GM06990 (cell line): ENCODE measurements at regions not wholly inside any gene's neighbourhood (a gene's known extent, or its start where the extent isn't known, plus 50 kb on each side); places are given as distances from the start of the nearest gene placed in this dataset.

Experiments used
- DNase-seq: peaks from one replicate; pipeline ENCODE4 v3.0.0-alpha.2; 2011; ENCODE audit not compliant: insufficient read length; ENCODE audit errors: extremely low read depth
- H3K27me3 ChIP-seq: replicated peaks from 2 replicates; pipeline ENCODE4 v1.6.0; 2011; ENCODE audit warnings: low read length; ENCODE audit not compliant: control insufficient read depth, insufficient read depth
- H3K36me3 ChIP-seq: 2 replicates; pipeline ENCODE4 v1.5.1; 2011; ENCODE audit warnings: low read length; ENCODE audit not compliant: control insufficient read depth, insufficient read depth
- H3K4me3 ChIP-seq: replicated peaks from 2 replicates; pipeline ENCODE4 v1.5.1; 2011; ENCODE audit warnings: low read depth, mild to moderate bottlenecking, control low read depth, low read length
- TF ChIP-seq, protein P1 (sequence below): IDR thresholded peaks from 2 replicates; pipeline ENCODE4 v1.5.1; 2011; ENCODE audit warnings: low read length, control low read depth, mild to moderate bottlenecking, inconsistent platforms; ENCODE audit not compliant: insufficient read depth, poor library complexity, severe bottlenecking

DNA sequence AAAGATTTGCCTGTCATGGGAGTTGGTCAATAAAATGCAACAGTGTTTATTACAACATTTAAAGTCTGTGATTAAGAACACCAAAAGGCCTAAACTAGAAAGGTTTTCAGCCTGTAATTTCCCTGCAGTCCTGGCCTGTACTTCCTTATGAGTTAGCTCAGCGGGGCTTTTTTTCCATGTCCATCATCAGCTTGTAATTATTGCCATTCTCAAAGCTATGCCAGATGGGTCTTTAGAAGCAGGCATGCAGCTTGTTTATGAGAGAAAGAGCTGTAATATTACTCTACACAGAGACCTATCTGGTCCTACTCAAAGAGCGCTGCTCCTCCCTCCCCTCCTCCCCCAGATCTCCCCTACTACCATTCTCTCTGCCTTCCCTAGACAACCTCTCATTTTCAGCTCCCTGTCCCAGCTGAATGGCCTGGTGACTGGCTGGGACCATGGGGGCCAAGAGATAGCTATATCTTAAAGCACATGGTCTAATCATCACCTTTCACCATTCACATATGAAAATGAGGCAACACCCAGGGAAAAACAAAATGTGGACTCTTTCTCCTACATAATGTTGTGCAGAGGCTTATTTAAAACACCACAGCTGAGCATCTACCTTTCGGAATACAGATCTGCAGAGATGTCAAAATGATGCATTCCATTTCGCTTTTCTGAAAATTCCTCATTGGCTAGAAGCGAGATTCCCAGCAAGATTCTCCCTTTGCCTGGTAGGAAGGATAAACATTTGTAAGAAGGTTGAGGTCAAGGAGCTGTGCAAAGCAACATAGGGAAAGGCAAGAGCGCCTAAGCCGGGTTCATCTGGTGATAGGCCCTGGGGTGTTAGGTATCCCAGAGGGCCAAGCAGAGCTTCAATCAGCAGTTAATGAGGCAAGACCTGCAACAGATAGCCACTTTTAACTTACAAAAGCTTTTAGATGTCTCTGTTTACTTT, 209.7 kb upstream of the CDKN3 start:
- no peak for DNase-seq
- Histone ChIP-seq H3K36me3 (no peaks in the 10 kb centered on the region), H3K4me3 (no peak overlapping the region), H3K27me3 (no peaks in the 10 kb centered on the region)
- TF ChIP-seq, protein P1, sequence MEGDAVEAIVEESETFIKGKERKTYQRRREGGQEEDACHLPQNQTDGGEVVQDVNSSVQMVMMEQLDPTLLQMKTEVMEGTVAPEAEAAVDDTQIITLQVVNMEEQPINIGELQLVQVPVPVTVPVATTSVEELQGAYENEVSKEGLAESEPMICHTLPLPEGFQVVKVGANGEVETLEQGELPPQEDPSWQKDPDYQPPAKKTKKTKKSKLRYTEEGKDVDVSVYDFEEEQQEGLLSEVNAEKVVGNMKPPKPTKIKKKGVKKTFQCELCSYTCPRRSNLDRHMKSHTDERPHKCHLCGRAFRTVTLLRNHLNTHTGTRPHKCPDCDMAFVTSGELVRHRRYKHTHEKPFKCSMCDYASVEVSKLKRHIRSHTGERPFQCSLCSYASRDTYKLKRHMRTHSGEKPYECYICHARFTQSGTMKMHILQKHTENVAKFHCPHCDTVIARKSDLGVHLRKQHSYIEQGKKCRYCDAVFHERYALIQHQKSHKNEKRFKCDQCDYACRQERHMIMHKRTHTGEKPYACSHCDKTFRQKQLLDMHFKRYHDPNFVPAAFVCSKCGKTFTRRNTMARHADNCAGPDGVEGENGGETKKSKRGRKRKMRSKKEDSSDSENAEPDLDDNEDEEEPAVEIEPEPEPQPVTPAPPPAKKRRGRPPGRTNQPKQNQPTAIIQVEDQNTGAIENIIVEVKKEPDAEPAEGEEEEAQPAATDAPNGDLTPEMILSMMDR: no peak

DNA sequence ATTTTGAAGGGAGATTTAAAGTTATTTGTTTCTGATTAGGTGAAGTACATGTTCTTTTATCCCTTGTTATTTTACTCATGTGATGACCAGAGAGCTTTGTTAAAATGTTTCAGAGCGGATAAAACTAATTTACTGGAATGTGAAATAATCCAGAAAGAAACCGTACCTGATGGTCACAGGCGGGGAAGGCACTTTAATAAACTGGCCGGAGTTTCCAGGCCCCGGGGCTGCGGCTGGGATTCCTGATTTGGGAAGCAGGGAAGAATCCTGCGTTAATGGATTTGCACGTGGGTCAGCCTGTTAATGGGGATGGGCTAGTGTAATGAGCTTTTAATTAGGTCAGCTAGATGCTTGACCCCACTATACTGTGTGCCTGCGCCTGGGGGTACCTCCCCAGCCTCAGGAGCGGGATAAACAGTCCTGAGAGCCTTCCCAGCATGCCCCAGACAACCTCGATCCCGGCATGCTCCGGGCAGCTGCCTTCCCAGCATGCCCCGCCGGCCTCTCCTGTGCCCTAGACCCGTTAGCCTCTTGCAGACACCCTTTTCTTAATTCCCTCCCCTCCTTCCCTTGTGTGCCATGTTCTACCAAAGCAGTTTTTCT, 208.6 kb upstream of the CDKN3 start:
- no peak for DNase-seq
- H3K36me3 ChIP-seq: no peaks in the 10 kb centered on the region
- H3K4me3 ChIP-seq: no peak overlapping the region
- TF ChIP-seq, protein P1: no peak
- H3K27me3 ChIP-seq: no peaks in the 10 kb centered on the region

DNA sequence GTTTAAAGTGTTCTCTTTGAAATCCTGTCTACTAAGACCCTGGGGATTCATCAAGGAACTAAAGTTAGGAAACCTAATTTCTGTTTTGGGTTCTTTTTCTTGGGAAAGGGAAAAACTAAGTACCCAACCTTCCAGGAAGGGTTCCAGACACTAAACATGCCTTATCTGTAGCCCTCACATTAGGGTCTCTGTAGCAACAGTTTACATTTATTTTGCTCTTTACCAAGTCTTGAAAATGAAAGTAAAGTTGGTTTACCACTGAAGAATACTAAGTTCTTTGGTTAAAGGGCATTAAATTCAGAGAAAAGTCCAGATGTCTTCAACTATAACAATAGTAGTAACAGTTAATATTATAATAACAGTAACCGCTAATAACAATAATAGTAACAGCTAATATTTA, 207.5 kb upstream of the CDKN3 start:
- no peaks in the 10 kb centered on the region for H3K27me3 ChIP-seq
- H3K36me3 ChIP-seq: no peaks in the 10 kb centered on the region
- no peak overlapping the region for H3K4me3 ChIP-seq
- TF ChIP-seq, protein P1: no peak
- DNase-seq: no peak

DNA sequence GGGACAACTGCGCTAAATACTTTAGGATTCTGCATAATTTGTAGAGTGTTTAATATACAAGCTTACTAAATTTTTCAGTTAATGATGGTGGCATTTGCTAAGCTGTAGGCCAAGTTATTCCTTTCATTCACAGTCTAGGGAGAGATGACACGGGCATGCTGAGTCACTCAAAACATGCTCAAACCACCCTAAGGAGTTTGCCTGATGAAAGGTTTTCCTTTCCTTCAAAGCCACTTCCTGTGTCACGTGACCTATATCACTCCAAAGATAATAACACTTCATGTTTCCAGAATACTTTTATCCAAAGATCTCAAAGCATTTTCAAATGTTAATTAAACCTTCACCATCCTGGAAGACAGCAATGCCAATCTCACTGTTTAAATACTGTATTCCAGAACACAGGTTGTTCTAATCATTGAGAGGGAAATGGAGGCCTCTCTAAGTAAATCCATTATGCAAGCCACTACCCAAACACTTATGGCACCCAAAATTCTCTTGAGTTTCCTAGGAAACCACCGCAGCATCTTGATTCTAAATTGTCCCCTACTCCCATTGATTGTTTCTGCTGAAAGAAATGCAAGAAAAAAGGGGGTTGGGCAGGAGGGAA, 207.0 kb upstream of the CDKN3 start:
- H3K27me3 ChIP-seq: no peaks in the 10 kb centered on the region
- H3K4me3 ChIP-seq: no peak overlapping the region
- TF ChIP-seq, protein P1: no peak
- H3K36me3 ChIP-seq: no peaks in the 10 kb centered on the region
- no peak for DNase-seq

DNA sequence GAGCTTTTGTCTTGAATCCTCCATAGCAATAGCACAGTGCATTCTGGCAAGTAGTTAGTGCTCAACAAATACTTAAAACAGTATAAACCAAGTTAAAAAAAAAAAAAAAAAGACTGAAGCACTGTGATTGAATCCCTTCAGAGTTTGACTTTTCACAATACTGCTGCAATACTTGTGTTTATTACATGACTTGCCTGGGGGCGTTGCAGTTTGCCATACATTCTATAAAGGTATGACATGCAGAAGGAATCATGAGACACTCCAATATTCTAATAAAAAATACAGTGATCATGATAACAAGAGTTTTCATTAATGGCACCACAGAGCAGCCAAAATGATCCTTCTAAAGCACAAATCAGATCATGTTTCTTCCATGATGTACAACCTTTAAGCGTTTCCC, 205.0 kb upstream of the CDKN3 start:
- DNase-seq: no peak
- H3K27me3 ChIP-seq: no peaks in the 10 kb centered on the region
- H3K36me3 ChIP-seq: no peaks in the 10 kb centered on the region
- no peak overlapping the region for H3K4me3 ChIP-seq
- TF ChIP-seq, protein P1: no peak
